ENCODE measurements at regions not wholly inside any gene's neighbourhood (a gene's known extent, or its start where the extent isn't known, plus 50 kb on each side); places are given as distances from the start of the nearest gene placed in this dataset.

DNA sequence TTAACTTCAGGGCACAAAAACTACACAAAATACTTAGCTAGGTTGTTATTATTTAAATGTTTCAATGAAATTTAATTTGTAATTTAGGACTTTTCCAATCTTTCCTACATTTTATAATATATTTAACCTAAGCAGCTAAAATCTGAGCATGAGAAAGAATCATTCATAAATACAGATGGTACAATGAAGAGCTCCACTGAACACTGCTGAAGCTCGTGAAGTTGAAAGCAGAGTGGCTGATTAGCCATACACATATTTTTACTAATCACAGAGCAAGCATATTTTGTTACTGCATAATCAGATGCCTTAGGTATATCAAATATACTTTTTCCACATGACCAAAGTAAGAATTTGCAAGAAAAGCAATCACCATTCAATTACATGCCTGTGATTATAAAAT, 184.9 kb upstream of the ETAA1 start:
- DNase-seq = no peak

DNA sequence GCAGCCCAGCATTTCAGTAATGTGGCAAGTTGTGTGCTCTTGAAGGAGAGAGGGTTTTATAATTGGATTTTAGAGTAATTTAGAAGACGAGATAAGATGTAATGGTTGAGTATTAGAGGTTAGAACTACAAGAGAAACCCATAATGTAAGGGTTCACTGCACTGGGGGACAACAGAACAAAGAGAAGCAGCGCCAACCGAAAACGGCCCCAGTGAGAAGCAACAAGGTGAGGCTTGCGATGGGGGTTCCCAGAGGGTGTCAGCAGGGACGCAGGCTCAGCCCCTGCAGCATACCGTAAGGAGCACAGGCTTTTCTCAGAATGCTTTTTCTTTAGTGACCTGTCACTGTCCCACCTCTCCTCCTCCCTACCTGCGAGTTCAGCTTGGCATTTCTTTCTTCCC, 183.9 kb upstream of the ETAA1 start:
- DNase-seq = no peak

DNA sequence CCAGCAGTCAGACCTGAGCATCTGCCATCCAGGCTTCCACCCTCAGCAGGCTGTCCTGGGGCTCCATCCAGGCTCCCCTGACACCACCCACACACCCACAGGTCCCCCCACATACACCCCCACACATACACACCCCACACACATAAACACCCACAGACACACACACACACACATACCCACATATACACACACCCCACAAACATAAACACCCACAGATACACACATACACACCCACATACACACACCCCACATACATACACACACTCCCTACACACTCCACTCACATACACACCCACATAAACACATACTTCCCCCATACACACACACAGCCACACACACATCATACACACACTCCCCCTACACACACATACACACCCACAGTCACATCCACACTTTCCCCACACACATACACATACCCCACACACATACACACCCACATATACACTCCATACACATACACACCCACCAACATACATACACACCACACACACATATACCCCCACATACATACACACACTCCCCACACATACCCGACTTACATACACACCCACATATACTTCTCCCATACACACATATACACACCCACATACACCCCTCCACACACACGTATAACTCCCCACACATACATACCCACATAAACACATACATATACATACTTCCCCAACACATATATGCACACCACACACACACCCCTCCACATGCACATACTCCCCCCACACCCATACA, 183.3 kb upstream of the ETAA1 start:
- DNase-seq = no peak

DNA sequence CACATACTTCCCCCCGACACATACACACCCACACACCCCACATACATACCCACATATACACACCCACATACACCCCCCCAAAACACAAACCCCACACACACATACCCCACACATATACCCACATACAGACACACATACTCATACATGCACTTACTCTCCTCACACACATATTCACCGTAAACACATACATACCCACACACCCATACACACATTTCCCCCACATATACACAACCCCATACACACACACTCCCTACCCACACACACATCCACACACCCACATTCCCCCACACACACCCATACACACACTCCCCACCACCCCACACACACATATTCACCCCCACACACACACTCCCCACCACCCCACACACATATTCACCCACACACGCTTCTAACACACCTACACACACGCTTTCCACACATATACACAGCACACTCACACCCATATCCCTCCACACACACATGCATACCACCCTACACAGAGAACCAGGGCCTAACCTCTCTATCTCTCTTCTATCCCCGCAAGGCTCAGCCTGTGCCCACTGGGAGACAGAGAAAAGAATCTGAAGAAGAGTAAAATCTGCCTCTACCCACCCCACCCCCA, 182.4 kb upstream of the ETAA1 start:
- DNase-seq = no peak

DNA sequence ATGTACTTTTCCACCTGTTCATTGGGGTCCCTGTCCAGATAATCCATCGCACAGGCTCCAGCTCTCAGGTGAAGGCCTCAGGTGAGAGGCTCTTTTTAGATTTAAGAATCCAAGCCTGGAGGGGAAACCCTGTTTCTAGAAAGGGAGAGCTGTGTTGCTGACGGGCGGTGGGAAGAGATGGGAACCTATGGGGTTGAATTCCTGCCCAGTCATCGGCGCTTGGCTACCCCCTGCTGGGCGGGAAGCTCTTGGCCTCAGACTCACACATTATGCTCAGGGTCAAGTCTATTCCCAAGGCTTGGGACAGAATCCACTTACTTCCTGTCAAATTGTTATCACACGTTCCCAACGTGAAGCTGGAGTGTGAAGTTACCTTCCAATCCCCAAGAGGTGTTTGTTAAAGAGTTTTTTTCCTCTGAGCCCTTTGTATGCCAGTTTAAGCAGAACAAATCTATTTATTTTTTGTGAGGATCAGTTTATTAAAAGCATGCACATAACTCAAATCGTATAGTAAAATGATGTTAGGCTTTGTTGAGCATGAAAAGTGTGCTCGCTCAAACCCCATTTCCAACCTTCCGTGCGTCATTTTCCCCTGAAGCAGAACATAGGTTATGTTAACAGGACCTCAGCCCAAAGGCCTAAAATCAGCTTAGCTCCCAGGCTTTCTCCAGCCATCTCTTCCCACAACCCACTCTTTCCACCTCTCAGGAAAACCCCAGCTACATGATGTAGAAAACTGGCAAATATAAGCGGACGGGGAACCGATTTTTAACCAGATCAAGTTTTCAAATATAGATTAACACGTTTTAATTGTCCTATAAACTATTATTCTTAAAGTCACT, 181.7 kb upstream of the ETAA1 start:
- DNase-seq = peak; percentile 10

DNA sequence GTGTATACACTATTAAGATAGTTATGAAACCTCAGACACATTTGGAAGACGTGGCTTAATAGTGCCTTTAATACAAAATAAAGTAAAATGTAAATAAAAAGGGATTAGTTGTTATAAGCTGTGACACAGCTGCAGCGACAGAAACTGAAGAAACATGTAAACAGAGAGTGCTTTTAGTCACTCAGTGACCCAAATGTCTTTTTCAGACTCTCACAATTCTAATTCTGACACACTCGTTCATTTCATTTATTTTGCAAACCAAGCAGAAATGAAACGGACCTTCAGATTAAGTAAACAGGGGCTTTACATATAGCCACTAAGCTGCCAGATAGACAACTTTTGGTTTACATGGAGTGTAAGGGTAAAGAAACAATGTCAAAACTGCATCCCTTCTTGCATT, 181.0 kb upstream of the ETAA1 start:
- DNase-seq = no peak

DNA sequence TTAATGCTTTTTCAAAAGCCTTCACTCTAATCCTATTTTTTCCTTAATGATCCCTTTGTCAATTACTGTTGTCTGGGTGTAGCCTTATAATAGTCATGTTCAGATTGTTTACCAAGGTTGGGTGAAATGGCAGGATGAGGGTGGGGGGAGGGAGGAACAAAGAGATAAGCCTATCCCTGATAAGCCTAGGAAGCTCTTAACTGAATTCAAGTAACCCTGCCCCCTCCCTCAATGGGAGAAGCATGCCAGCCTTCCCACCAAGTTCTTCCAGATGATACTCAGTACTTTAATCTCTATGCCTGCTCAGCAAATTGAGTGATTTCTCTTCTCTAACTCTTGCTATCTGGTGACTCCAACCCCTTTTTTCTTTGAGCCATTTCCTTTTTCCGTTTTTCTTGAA, 180.3 kb upstream of the ETAA1 start:
- DNase-seq = no peak

DNA sequence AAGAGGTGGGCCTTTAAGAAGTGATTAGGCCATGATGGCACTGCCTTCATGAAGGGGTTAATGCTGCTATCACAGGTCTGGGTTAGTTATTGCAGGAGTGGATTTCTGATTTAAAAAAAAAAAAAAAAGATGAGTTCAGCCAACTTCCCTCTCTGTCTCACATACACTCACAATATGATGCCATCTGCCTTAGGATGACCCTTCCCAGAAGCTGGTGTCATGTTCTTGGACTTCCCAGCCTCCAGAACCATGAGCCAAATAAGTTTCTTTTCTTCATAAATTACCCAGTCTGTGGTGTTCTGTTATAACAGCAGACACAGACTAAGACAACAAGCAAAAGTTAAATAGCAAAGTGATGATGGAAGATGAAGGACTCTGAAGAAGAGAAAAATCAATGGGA, 179.7 kb upstream of the ETAA1 start:
- DNase-seq = no peak

DNA sequence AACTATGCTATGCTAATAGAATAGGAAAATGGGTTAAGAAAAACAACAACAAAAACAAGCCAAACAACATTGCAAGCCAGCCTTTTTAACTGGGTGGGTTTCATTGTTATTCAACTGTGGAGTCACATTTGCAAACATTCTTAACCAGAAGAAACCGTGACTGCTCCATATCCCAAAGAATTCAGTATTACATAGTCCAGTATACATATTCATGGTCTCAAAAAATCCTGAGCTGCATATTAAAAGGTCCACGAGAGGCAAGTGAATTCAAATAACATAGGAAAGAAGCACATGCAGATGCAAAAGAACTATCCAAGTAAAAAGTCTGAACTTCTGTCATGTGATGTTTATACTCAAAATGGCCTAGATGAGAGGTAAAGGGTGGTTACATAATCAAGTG, 179.1 kb upstream of the ETAA1 start:
- no peak for DNase-seq

DNA sequence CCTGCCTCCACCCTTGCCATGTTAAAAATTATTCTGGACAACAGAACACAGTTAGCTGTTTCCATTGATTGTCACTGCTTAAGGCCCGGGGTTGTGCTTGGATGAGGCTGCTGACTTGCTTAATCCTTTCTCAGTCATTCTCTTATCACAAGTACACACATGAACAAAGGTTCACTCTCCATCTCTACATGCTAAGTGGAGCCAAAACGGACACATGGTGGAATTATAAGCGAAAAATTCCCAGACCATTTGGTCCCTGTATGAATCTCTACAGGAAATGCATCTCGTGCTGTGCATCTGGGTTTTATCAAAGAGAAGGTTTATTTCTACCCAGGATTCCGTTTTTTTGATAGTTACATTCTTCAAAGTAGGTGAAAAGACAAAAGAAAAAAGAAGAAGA, 177.5 kb upstream of the ETAA1 start:
- no peak for DNase-seq

DNA sequence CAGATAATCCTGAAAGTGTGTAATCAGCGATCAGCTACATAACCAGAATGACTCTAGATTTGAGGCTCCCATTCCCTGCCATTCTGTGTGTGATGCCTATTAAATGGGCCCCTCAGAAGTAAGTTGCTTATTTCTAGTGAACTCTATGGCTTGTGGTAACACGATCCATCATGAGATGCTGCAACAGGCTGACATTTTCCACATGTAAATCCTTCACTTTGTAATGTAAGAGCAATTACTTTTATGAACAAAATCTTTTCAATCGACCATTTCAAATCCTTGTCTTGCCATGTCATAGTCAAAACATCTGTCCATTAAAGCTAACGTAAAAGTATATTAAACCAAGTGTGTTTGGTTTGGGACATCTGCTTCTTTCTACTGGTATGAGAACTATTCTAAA, 175.9 kb upstream of the ETAA1 start:
- DNase-seq = no peak

DNA sequence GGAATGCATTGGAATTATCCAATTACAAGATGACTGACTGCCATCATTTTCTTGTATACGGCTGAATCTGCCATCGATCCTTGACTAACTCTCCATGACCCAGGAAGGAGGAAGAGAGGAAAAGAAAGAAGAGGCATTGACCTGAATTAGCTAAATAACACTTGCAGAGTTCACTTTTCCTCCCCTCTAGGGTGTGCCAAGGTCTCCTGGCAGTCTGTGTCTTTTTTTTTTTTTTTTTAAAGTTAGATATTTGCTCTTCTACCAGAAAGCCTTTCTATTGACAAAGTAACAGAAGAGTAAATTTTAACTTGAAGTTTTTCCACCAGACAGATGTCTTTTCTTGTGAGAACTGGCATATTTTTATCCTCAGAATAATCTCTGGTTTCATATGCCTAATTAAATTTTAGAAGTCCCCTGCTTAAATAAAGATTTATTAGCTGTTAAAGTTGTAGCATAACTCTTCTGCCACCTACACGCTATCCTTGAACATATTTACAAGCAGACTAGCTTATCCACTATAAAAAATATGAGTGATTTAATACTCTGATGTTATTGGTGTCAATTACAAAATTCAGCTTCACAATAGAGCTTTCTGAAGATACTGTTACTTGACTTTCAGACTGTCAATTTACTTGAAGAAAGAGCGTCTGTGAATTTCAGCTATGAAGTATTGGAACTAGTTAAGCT, 171.7 kb upstream of the ETAA1 start:
- DNase-seq = no peak

DNA sequence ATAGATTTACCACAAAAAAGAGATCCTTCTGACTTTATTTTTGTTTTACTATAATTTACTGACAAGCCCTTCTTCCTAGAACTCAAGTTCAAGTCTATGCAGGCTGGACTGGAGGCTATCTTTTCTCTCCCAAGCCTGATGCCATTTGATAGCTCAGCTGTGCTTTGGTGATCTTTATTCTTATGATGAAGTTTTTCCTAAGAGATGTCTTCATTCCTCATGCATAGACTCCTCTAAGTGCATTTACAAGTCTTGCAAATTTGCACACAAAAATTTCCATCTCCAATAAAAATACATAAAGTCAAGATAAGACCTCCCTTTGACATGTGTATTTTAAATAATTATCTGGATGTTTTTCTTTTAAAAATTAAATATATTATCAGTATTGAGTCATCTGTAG, 167.4 kb upstream of the ETAA1 start:
- DNase-seq = no peak

DNA sequence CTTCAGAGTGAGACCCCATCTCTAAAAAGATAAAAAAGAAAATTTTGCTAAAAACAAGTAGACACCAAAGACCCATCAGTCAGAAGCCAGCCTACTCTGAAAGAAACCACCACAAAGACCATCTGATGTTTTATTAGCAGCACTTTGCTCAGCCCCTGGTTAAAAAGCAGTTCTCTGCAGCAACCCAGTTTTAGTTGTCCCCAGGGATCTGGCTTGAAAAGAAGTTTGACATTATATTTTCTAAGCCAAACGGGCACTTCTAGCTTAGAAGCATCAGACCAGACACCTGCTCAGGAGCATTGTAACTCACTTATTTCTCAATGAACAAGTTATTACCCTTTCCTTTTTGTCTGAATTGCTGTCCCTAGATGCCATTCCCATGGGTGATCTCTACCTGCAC, 164.2 kb upstream of the ETAA1 start:
- DNase-seq = no peak

DNA sequence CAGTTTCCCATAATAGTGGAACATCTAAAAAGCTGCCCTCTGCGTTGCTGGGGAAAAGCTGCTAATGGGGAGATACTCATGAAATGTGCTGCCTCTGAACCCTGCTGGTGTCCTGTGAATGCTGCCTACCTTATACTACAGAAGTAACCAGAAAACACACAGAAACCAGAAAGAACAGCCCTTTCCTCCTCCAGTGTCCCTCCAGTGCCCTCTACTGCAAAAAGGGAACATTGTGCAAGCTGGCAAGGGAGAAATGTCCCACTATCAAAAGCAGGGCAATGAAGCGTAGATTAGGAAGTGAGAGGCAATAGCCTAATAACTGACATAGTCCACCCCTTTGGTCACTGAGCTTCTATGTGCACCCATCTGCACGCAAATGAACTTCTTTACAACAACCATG, 162.7 kb upstream of the ETAA1 start:
- DNase-seq = peak; percentile 20

DNA sequence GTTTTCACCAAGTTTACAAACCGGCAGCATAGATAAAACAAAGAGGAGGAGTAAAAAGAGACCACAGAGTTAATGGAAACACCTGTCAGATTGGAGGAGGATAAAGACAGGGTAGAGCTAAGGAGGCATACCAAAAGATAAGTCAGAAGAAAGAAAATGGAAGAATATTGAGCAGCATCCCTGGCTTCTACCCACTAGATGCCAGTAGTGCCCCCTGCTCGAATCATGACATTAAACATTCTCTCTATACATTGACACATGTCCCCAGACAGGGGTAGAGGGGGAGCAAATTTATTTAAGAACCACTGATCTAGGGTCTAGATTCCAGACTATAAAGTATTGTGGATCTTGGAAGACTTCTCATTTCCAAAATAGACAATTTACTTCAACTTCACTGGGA, 159.8 kb upstream of the ETAA1 start:
- no peak for DNase-seq

DNA sequence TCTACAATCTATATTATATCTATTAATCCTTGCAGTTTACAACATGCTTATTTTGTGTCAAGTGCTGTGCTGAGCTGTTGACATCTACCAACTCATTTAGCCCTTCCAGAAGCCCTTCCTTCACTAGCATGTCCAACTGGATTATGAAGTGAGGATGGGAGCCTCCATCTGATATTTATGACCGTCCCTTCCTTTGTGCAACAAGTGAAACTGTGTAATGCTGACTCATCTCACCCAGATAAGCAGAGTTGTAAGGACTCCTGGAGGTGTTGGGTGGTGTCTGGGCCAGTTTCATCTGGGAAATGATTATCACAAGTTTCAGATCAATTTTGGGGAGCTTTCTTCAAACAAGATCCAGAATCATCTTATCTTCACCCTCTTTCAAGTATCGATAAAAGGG, 156.6 kb upstream of the ETAA1 start:
- no peak for DNase-seq

DNA sequence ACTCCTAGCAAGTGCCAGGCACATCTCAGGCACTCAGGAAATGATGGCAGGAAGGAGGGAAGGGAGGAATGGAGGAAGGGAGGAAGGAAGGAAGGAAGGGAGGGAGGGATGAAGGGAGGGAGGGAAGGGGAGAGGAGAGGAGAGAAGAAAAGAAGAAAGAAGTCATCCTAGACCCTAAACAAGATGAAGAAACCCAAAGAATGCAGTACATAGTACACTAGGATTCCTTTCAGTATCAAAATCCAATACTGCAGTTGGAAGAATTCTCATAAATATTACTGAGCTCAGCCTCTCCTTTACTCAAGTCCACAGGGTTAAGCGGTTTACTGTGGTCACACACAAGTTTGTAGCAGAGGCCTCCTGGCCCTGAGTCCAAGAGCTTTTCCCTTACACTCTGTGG, 155.7 kb upstream of the ETAA1 start:
- DNase-seq = no peak

DNA sequence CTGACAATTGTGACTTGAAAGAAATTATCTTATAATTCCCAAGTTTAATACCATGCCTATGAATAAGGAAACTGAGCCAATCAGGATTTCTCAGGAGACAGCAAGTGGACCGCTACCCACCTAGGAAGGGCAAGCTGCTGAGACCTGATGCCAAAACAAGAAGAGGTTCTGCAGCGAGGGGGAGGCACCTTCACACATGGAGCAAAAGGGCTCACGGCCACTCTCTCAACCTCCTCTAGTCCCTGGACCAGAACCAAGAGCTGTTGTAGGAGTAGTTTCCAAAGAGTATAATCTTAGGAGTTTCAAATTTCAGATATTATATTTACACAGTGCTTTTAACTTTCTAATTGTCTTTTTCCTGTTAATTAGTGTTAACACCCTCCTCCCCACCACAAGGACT, 154.7 kb upstream of the ETAA1 start:
- DNase-seq = no peak

DNA sequence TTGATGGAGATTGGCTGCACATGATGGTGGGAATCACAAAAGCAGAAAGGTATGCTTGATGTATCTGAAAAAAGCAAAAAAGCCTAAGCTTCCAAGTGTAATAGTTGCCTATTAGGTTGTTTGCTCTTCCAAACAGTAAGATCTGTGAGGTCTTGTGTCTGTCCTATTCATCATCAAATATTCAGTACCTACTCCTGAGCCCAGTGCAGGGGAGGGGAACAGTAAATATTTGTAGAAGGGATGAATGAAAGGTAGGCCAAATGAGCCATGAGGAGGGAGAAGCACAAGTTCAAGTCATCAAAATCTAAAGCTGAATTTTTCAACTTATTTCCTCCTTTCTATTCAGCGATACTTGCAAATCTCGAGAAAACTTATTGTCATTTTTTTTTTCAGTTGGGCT, 153.2 kb upstream of the ETAA1 start:
- no peak for DNase-seq

DNA sequence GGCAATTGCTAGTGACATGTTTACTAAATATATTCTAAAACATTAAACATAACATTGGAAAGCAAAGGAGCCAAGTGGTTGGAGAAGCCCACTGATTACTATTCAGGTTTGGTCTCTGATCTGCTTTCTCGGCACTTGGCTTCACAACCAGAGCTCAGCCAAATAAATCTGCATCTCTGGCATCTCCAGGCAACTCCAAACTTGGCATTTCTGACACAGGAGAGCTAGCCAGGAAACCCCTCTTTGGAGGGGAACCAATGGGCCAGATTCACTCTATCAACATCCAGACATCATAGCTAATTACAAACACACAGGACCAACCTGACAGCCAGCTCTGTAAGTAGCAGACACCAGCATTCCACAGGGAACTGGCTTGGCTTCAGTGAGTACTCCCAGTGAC, 150.3 kb upstream of the ETAA1 start:
- no peak for DNase-seq

DNA sequence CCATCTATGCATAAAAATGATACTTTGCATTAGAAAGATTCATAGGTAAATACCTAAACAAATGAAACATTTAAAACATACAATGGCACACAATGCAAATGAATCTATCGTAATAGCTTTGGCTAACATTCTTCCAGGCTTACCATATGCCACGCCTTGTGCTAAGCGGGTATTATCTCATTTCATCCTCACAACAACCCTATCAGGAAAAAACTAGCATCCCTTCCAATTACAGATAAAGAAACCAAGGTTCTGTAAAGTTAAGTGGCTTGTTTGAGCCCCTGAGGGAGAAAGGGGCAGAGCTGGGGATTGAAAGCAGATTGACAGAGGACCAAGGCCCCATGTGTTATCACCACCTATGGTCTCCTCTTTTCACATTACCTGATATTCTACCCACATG, 145.4 kb upstream of the ETAA1 start:
- no peak for DNase-seq

DNA sequence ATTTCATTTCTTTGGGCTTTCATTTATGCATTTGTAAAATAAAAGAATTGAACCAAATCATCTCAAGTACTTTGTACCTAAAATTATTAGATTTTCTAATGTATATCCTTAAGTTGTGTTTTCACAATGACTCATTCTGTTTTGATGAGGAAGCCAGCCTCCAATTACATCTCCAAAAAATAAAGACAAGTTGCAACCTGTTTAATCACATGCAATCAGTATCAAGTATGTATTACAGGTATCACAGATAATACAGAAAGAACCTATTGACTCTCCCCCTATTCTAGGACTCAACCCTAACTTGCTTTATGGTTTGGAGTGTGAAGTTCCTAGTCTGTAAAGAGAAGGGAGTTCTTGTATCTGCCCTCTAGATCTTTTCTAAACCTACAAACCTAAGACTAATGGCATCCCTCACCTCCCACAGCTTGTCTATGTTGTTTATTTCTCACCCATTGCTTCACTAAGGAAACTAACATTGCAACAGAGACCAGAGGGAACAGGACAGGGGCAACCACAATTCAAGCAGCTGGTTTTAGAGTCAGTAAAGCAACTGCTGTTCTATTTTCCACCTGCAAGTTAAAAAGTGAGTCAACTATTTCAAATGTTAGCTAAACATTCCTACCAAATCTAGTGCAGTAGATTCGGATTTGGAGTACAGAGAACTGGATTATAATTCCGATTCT, 141.1 kb upstream of the ETAA1 start:
- DNase-seq = peak; percentile 23
